SK-N-SH (cell line): ENCODE measurements at regions not wholly inside any gene's neighbourhood (a gene's known extent, or its start where the extent isn't known, plus 50 kb on each side); places are given as distances from the start of the nearest gene placed in this dataset.

Experiments used
- EZH2phosphoT487 ChIP-seq: fragments of 200-600 bp; sonication (generic); IDR thresholded peaks from 2 replicates; pipeline ENCODE4 v1.6.1; 2017; ENCODE audit warnings: low read depth, mixed run types, mild to moderate bottlenecking, antibody characterized with exemption, moderate library complexity, borderline replicate concordance
- POLR2AphosphoS5 ChIP-seq: IDR thresholded peaks from 2 replicates; pipeline ENCODE4 v1.6.1; 2012; ENCODE audit warnings: low read depth, low read length
- RAD21 ChIP-seq: IDR thresholded peaks from 2 replicates; pipeline ENCODE4 v1.6.1; 2012; ENCODE audit warnings: mild to moderate bottlenecking, low read length
- TF ChIP-seq, protein P1 (sequence below): fragments of 200-600 bp; sonication (generic); IDR thresholded peaks from 2 replicates; pipeline ENCODE4 v1.6.1; 2017; ENCODE audit warnings: antibody characterized with exemption, mild to moderate bottlenecking, moderate library complexity

- TF ChIP-seq, protein P1, sequence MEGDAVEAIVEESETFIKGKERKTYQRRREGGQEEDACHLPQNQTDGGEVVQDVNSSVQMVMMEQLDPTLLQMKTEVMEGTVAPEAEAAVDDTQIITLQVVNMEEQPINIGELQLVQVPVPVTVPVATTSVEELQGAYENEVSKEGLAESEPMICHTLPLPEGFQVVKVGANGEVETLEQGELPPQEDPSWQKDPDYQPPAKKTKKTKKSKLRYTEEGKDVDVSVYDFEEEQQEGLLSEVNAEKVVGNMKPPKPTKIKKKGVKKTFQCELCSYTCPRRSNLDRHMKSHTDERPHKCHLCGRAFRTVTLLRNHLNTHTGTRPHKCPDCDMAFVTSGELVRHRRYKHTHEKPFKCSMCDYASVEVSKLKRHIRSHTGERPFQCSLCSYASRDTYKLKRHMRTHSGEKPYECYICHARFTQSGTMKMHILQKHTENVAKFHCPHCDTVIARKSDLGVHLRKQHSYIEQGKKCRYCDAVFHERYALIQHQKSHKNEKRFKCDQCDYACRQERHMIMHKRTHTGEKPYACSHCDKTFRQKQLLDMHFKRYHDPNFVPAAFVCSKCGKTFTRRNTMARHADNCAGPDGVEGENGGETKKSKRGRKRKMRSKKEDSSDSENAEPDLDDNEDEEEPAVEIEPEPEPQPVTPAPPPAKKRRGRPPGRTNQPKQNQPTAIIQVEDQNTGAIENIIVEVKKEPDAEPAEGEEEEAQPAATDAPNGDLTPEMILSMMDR = no peak
- TF ChIP-seq EZH2phosphoT487 (no peak), POLR2AphosphoS5 (no peak), RAD21 (no peak)
Measured at GRCh38 chr21:32141318-32141633, 137.6 kb downstream of the MIS18A start.
